ENCODE measurements at regions not wholly inside any gene's neighbourhood (a gene's known extent, or its start where the extent isn't known, plus 50 kb on each side); places are given as distances from the start of the nearest gene placed in this dataset.

DNA sequence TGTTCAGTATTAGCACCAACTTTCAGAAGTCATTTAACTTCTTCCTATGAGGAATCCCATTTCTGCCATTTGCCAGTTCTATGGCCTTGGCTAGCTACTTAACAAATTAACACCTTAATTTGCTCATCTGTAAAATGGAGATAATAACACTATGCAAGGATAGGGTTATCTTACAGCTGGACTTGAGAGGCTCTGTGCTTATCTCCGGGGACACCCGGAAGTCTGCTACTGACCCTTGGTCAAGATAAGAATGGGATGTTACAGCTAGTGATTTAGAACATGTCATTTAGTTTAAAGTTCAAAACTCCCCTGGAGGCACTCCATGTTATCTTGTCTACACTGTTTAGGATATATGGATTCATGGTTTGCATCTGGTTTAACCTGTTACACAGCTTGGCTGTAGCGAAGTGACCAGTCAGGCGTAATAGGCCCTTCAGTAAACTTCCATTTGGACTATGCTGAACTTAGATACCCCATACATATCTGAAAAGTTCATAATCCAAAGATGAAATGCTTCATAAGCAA lies 156.0 kb upstream of the CD96 start:
- DNase-seq: no peak
- peaks cover 2% of the 10 kb centered on the region for H3K27me3 Mint-ChIP-seq (ENCODE audit: low read depth, poor library complexity)
- peaks cover 27% of the 10 kb centered on the region for H3K9me3 Mint-ChIP-seq
- H3K36me3 Mint-ChIP-seq (ENCODE audit: low read depth): no peaks in the 10 kb centered on the region
- H3K27ac Mint-ChIP-seq: no peak overlapping the region
- no peak overlapping the region for H3K4me3 Mint-ChIP-seq
- TF ChIP-seq, protein P1, sequence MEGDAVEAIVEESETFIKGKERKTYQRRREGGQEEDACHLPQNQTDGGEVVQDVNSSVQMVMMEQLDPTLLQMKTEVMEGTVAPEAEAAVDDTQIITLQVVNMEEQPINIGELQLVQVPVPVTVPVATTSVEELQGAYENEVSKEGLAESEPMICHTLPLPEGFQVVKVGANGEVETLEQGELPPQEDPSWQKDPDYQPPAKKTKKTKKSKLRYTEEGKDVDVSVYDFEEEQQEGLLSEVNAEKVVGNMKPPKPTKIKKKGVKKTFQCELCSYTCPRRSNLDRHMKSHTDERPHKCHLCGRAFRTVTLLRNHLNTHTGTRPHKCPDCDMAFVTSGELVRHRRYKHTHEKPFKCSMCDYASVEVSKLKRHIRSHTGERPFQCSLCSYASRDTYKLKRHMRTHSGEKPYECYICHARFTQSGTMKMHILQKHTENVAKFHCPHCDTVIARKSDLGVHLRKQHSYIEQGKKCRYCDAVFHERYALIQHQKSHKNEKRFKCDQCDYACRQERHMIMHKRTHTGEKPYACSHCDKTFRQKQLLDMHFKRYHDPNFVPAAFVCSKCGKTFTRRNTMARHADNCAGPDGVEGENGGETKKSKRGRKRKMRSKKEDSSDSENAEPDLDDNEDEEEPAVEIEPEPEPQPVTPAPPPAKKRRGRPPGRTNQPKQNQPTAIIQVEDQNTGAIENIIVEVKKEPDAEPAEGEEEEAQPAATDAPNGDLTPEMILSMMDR (IDR thresholded peaks at IDR 0.05): no peak
- H3K4me1 Mint-ChIP-seq: no peaks in the 10 kb centered on the region

DNA sequence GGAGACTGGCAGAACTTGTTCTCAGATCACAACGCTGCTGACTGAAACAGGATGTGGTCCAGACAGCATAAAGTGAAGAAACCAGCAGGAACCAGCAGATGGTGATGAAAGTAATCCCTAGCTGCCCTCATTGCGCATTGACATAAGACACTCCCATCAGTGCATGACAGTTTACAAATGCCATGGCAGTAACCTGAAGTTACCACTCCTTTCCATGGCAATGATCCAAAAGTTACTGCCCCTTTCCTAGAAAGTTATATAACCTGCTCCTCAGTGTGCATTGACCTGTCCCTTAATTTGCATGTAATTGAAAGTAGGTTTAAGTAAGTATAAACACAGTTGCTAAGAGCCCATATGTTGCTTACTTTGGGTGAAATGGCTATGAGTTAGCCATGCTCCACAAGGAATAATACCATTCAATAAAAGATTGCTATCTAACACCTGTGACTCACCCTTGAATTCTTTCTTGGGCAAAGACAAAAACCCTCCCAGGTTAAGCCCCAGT lies 149.1 kb upstream of the CD96 start:
- no peaks in the 10 kb centered on the region for H3K27me3 Mint-ChIP-seq (ENCODE audit: low read depth, poor library complexity)
- H3K9me3 Mint-ChIP-seq: peaks cover 32% of the 10 kb centered on the region
- TF ChIP-seq, protein P1 (IDR thresholded peaks at IDR 0.05): no peak
- H3K4me3 Mint-ChIP-seq: no peak overlapping the region
- H3K4me1 Mint-ChIP-seq: no peaks in the 10 kb centered on the region
- no peaks in the 10 kb centered on the region for H3K36me3 Mint-ChIP-seq (ENCODE audit: low read depth)
- no peak for DNase-seq
- H3K27ac Mint-ChIP-seq: no peak overlapping the region

DNA sequence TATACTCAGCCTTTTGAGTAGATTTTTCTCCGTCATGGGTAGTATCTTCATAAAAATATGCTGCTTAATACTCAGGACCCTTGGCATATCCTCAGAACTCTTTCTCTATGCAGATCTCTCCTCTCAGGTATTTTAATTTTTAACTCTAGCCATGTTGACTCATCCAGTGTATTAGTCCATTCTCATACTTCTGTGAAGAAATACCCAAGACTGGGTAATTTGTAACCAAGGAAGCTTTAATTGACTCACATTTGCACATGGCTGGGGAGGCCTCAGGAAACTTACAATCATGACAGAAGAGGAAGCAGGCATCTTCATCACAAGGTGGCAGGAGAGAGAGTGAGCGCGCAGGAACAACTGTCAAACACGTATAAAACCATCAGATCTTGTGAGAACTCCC lies 129.3 kb upstream of the CD96 start:
- TF ChIP-seq, protein P1 (IDR thresholded peaks at IDR 0.05): no peak
- H3K4me3 Mint-ChIP-seq: no peak overlapping the region
- no peaks in the 10 kb centered on the region for H3K9me3 Mint-ChIP-seq
- no peaks in the 10 kb centered on the region for H3K4me1 Mint-ChIP-seq
- DNase-seq: no peak
- no peaks in the 10 kb centered on the region for H3K36me3 Mint-ChIP-seq (ENCODE audit: low read depth)
- H3K27me3 Mint-ChIP-seq (ENCODE audit: low read depth, poor library complexity): peaks cover 8% of the 10 kb centered on the region
- no peak overlapping the region for H3K27ac Mint-ChIP-seq

DNA sequence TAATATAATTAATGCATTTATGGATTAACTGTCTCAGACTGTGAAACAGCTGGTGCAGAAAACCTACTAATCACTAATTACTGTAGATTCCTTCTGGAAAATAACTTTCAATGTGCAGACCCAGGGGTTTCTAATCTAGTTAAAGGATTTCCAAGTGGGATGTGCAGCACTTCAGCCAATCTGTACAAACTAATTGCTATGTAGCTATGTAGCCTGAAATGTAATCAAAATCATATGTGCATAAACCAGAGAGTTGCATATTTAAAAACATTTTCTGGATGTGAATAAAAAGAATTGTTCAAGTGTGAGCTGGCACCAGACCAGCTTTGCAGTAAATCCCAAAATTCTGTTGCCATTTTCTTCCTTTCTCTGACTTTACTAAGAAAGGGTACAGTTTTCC lies 127.5 kb upstream of the CD96 start:
- H3K4me3 Mint-ChIP-seq: no peak overlapping the region
- H3K36me3 Mint-ChIP-seq (ENCODE audit: low read depth): no peaks in the 10 kb centered on the region
- no peaks in the 10 kb centered on the region for H3K4me1 Mint-ChIP-seq
- TF ChIP-seq, protein P1 (IDR thresholded peaks at IDR 0.05): no peak
- no peak for DNase-seq
- no peaks in the 10 kb centered on the region for H3K9me3 Mint-ChIP-seq
- H3K27me3 Mint-ChIP-seq (ENCODE audit: low read depth, poor library complexity): peaks cover 11% of the 10 kb centered on the region
- no peak overlapping the region for H3K27ac Mint-ChIP-seq

DNA sequence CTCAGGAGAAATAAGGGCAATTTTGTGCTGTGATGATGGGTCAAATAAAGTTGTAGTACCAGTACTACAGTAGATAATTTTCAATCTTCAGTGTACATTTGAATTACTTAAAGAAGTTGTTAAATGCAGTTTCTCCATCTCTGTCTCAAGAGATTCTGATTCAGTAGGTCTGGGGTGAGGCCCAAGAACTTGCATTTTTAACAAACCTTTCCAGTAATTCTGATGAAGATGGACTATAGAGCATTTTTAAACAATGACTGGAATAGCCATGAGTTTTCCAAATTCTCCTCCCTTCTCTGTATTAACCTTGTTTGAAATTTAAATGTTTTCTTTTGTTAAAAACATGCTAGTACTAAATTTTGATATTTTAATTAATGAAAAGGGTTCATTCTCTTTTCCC lies 127.0 kb upstream of the CD96 start:
- no peak for DNase-seq
- H3K4me3 Mint-ChIP-seq: no peak overlapping the region
- TF ChIP-seq, protein P1 (IDR thresholded peaks at IDR 0.05): no peak
- no peaks in the 10 kb centered on the region for H3K36me3 Mint-ChIP-seq (ENCODE audit: low read depth)
- H3K4me1 Mint-ChIP-seq: no peaks in the 10 kb centered on the region
- peaks cover 12% of the 10 kb centered on the region for H3K27me3 Mint-ChIP-seq (ENCODE audit: low read depth, poor library complexity)
- H3K27ac Mint-ChIP-seq: no peak overlapping the region
- no peaks in the 10 kb centered on the region for H3K9me3 Mint-ChIP-seq

DNA sequence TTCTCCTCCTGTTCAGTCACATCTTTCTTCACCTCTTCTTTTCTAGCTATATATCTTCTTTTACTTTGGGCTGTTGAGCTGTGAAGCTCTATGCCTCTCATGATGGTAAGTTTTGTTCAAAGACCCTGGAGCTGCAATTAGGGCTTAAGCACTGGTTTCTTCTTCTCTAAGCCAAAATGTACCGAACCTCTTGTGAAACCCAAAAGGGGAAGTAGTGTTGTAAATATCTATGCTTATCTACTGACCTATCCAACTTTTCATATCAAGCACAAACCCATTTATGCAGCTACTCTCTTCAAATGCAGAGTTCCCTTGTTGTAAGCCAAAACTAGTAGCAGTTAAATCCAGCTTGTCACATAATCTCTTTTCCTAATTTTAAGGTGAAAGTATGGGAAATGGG lies 123.6 kb upstream of the CD96 start:
- no peak for DNase-seq
- TF ChIP-seq, protein P1 (IDR thresholded peaks at IDR 0.05): no peak
- peaks cover 12% of the 10 kb centered on the region for H3K27me3 Mint-ChIP-seq (ENCODE audit: low read depth, poor library complexity)
- H3K36me3 Mint-ChIP-seq (ENCODE audit: low read depth): no peaks in the 10 kb centered on the region
- no peaks in the 10 kb centered on the region for H3K4me1 Mint-ChIP-seq
- no peak overlapping the region for H3K27ac Mint-ChIP-seq
- H3K9me3 Mint-ChIP-seq: peaks cover 11% of the 10 kb centered on the region
- no peak overlapping the region for H3K4me3 Mint-ChIP-seq
